ENCODE measurements at regions not wholly inside any gene's neighbourhood (a gene's known extent, or its start where the extent isn't known, plus 50 kb on each side); places are given as distances from the start of the nearest gene placed in this dataset.
"Not testable (repeated sequence)": the region's sequence is repeated elsewhere in the genome, so short reads cannot be mapped to it uniquely, and the experiment has no call there.

DNA sequence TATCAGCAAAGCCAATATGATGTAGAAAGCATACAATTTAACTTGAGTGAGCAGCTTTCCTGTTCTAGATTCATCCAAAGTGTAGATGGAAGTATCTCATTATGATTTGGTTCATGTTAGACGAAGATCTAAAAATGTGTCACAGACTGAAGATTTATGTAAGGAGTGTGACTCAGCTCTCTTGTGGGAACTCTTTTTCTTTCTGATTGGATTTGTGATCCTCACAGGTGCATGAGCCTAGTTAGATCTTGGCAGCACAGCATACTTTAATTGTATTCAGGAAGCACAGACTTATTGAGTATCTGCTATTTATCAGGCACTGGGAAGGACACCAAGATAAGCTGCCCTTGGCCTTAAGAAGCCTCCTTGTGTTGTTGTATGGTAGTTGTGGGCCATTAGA, 147.1 kb downstream of the C11orf91 start:
- no peak for FAIRE-seq

DNA sequence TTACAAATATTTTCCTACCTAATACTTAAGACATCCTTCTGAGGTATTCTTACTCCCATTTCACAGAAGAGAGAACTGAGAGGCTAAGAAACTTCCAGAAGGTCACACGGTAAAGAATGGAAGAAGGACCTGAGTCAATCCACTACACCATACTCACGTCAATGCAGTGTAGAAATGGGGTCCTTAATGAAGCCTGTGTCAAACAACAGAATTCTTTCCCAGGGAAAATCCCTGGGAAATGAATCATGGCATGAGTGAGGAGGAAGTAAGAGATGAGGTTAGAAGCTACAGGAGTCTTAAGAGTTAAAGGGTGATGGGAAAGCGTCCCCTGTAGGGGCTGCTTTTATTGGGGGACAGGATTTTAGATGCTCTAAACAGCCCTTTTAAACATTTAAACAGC, 147.9 kb downstream of the C11orf91 start:
- FAIRE-seq: no peak

DNA sequence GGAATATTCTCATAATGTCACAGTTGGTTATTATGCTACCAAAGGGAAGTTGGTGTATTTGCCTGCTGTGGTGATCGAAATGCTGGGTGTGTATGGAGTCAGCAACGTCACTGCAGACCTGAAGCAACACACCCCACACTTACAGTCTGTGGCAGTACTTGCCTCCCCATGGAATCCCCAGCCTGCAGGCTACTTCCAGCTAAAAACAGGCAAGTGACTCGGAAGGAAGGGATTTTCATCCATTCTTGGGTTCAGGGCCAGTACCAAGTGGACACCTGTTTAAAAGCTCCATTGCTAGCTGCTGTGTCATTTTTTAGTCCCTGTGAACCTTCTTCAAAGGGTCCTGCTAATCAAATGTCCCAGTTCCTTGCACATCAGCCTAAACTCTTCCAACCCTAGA, 149.6 kb downstream of the C11orf91 start:
- no peak for FAIRE-seq

GRCh38 chr11:33549483-33549882, 151.1 kb downstream of the C11orf91 start:
- no peak for FAIRE-seq

DNA sequence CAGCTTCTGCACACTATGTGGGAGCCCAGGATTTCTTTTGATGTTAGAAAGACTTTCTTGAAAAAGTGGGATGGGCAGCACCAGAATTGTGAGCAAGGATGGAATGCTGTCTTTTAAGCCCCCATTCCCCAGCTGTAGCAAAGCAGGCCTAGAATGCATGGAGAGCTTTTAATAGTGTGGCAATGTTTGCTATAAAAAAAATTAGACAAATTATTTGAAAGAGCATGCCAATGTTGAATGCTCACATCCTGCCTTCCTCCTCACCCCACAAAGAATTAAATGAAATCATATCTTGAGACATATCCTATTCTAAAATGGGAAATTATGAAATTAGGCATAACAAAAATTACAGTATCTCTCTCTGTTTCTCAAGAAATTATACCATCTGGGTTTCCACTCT, 154.7 kb downstream of the C11orf91 start:
- no peak for FAIRE-seq

DNA sequence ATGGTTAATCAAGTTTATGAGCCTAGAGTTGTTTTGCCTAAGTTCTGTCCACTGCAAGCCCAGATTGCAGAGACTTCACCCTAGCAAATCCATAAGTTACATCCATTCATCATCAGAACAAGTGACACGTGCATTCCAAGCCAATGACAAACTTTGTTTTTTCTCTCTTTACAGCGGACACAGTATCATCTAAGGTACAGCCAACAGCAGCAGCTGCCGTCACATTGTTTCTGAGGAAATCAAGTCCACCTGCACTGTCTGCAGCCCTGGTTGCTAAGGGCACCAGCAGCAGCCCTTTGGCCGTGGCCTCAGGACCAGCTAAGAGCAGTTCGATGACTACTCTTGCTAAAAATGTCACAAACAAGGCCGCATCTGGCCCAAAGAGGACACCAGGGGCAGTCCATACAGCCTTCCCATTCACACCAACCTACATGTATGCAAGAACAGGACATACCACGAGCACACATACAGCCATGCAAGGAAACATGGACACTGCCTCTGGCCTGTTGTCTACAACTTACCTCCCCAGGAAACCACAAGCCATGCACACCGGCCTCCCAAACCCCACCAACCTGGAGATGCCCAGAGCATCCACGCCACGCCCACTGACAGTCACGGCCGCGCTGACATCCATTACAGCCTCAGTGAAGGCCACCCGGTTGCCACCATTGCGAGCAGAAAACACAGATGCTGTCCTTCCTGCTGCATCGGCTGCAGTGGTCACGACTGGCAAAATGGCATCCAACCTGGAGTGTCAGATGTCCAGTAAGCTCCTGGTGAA, 155.8 kb downstream of the C11orf91 start:
- FAIRE-seq: no peak

GRCh38 chr11:33543823-33544222, 156.8 kb downstream of the C11orf91 start:
- no peak for FAIRE-seq

GRCh38 chr11:33542921-33543320, 157.7 kb downstream of the C11orf91 start:
- FAIRE-seq: no peak

DNA sequence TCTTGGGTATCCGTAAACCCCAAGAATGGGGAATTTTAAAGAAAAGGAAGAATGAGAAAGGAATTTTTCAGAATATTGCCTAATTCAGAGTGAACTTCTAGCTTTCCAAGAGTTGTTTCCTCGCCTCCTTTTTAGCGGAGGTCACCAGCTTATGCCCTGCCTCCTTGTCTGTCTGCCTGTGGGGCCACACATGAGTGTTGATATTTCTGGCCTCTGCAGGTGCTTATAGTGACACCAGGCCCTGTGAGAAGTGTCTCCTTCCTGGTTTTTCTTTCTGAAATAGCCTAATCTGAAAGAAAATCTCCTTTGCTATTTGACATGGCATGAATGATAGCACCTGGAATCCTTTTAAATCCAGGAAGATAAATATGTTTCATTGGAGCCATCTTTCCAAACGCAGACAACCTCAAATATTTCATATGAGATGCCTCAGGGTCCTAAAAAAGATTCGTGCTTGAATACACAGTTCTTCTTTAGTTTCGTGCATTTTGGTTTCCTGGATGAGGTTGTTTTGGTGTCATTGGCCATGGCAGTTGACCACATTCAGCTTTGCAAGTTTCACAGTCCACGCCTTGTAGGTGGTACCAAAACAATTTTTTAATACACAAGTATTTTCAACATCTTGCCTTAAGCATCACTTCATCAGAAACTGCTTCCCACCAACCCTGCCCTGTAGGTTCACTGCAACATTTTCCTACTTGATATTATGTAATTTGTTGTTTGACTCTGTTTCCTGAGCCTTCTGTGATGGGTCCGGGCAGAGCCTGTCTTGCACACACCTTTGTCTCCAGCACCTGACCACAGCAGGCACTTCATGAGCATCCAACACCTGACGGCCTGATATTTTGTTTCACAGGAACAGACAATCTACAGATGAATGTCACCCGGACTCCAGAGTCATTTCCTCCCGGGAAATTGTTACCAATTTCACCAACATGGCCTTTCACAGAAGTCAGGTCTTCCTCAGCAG, 159.4 kb downstream of the C11orf91 start:
- FAIRE-seq: no peak

DNA sequence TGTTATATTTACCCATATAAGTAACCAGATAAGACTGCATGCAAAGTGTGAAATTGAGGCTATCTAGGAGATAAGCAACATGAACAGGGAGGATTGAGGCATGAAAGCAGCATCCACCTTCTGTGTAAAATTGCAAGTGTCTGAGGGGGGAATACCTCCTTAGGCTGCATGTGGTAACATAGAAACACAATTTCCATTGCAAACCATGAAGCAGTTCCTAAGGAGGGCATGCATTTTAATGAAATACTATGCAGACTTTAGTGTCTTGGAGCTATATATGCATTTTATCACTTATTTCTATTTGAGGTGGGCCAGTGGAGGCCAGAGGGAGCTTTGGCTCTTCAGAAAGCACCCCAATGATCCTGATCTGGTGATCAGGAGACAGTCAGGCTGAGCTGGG, 160.2 kb downstream of the C11orf91 start:
- no peak for FAIRE-seq

DNA sequence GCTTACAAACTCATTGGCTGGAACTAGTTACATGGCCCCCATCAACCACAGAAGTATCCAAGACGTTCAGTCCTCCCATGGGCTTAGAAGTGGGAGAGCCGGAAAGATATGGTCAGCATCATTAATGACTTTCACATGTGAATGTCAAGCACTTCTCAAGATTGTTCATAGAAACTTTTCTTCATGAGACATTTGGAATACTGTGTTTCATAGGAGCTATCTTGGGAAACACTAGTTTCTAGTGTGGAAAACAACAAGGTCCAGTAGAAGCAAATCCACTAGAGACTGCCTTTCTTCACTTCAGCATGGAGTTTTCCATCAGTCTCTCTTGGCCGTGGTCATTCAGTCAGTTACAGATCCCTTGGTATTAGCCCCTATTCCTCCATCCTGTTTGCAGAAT, 160.9 kb downstream of the C11orf91 start:
- FAIRE-seq: no peak

DNA sequence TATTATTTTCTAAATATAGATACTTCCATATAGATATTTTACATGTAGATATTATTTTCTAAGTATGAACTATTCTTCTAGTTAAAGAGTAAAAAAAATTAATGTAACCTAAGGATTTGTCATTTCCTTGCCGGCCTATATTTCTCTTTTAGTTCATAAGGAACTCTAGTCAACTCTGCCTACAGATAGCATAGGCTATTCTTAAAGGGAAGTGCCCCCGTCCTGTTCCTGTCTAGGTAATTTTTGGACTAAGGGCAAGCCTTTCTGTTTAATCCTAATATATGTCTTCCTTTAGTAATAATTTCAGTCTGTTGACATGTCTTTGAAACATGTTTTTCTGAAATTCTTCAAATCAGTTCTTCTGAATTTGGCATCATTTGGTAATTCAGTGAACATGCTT, 161.9 kb downstream of the C11orf91 start:
- no peak for FAIRE-seq

DNA sequence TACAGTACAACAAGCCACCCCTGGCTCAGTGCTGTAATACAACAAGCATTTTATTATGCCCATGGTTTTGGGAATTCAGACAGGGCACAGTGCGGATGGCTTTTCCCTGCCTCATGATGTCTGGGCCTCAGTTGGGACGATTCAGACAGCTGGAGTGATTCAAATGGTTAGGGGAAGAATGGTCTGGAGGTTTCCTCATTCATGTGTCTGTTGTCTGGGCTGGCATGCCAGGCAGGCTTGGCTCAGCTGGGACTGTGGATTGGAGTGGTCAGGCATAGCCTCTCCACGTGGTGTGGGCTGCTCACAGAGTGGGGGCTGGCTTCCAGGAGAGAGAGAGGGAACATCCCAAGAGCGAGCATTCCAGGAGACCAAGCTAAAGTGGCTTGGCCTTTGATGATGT, 164.4 kb downstream of the C11orf91 start:
- FAIRE-seq: no peak

DNA sequence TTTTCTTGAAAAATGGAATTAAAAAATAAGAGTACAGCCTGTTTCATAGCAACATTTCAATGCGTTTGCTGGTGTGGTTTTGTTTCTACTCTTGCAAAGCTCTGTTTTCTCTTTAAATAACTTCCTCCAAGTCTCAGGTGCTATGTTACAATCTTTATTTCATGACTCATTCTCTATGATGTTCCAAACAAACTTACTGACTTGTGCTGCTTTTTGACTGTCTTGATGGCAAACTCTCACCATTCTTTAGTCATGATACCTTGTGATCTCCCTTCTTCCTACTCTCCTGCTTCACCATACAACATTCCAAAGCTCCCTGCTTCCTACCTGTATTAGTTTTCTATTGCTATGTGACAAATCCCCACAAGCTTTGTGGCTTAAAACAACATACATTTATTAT, 166.1 kb downstream of the C11orf91 start:
- no peak for FAIRE-seq

GRCh38 chr11:33533386-33534052, 167.1 kb downstream of the C11orf91 start:
- FAIRE-seq: no peak

DNA sequence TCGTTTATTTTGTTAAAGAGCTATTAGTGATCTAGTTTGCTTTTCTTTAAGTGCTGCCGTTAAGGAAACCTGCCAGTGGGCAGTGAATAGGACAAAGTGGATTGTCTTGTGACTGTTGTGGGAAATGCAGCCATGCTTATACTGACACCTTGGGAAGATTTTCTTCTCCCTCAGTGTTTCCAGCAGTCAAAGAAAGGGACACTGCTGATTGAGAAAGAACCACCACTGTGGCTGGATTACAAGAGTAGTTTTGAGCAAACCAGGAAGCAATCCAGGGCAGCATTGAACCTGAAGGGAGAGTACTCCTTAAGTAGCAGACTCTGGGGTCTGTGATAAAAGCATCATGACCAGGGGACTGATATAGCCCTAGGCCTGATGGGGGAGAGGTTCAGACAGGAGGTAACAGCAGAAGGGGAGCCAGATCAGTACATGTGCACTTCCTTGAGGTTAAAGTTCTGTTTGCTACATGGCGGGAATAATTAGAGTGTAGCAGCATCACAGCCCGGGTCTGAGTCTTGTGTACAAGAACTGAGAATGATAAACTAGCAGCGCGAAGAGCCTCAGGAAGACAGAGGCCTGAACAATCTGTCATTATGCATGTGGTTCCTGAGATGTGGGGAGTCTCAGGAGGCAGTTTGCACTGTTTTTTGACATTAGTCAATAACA, 167.8 kb downstream of the C11orf91 start:
- FAIRE-seq: no peak

- FAIRE-seq: no peak
Measured at GRCh38 chr11:33532257-33532656, 168.4 kb downstream of the C11orf91 start.

- FAIRE-seq: no peak
Measured at GRCh38 chr11:33531743-33532181, 168.9 kb downstream of the C11orf91 start.

DNA sequence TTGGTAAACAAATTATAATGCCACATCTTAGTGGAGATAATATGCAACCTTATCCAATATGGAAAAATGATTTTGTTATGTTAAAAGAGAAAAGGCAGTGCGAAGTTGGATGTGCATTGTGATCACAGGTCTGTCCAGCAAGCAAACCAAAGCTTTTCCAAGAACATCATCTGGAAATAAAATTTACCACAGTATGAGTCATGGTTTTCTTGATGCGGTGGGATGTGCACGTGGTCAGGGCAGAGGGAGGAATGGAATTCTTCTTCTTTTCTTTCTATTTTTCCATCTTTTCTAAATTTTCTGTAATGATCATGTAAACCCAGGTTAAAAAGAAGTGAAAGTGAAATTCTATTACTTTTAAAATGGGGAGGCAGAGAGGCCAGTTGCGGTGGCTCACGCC, 169.8 kb downstream of the C11orf91 start:
- no peak for FAIRE-seq

DNA sequence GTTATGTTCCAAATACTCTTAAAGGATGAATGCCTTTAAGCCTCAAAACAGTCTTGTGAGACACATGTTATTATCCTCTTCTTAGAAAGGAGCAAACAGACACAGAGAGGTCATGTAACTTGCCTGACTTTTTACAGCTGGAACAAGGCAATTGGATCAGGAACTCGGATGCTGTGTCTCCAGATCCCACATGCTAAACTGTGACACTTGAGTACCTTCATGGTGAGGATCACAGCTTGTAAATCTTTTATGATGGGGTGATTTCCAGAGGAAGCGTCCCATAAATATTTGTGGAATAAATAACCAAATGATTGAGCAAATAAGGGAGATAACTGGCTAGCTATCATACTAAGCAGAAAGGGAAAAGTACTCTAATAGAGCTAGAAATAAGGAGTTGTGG, 171.2 kb downstream of the C11orf91 start:
- FAIRE-seq: no peak

DNA sequence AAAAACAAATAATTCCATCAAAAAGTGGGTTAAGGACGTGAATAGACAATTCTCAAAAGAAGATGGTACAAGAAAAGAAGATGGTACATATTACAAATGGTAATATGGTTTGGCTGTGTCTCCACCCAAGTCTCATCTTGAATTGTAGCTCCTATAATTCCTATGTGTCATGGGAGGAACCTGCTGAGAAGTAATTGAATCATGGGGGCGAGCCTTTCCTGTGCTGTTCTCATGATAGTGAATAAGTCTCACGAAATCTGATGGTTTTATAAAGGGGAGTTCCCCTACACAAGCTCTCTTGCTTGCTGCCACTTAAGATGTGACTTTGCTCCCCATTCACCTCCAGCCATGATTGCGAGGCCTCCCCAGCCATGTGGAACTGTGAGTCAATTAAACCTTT, 172.9 kb downstream of the C11orf91 start:
- FAIRE-seq: not testable (repeated sequence)

DNA sequence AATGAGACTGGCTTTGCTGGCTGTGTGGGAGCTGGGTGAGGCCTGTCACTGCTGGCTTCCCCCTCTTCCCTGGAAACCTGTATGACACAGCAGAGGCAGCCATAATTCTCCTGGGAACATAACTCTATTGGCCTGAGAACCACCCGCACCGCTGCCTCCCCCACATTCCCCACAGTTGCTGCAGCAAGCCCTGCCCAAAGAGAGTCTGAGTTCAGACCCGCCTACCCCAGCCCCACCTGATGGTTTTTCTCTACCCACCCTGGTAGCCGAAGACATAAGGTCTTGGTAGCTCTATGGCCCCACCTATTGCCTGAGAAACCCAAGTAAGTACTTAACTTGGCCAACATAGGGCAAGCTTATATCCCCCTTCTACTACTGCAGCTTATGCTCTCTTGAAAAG, 174.8 kb downstream of the C11orf91 start:
- no peak for FAIRE-seq

- no peak for FAIRE-seq
Measured at GRCh38 chr11:33521384-33521783, 179.2 kb downstream of the C11orf91 start.
